ENCODE measurements at regions not wholly inside any gene's neighbourhood (a gene's known extent, or its start where the extent isn't known, plus 50 kb on each side); places are given as distances from the start of the nearest gene placed in this dataset.

- TF ChIP-seq SP2 (IDR thresholded peaks at IDR 0.05; ENCODE audit: low read length) = no peak
- TF ChIP-seq PHF8 (conservative IDR thresholded peaks at IDR 0.05; ENCODE audit: low read depth, low read length) = no peak
- TF ChIP-seq NRF1 (IDR thresholded peaks at IDR 0.05; ENCODE audit: low read depth, low read length) = no peak
- TF ChIP-seq BACH1 (IDR thresholded peaks at IDR 0.05; ENCODE audit: low read length) = no peak
Observed at GRCh38 chr20:4550740-4551139, 135.5 kb upstream of the PRNP start (continued).

Data from H1 (cell line).